CD1c-positive myeloid dendritic cell (primary cell): ENCODE measurements at regions not wholly inside any gene's neighbourhood (a gene's known extent, or its start where the extent isn't known, plus 50 kb on each side); places are given as distances from the start of the nearest gene placed in this dataset.

Experiments
- DNase-seq: peaks from one replicate; pipeline ENCODE4 v3.0.0-alpha.2; 2016; ENCODE audit errors: extremely low spot score

- no peak for DNase-seq
Observed at GRCh38 chr16:79833559-79833958, 233.0 kb upstream of the MAF start.

DNA sequence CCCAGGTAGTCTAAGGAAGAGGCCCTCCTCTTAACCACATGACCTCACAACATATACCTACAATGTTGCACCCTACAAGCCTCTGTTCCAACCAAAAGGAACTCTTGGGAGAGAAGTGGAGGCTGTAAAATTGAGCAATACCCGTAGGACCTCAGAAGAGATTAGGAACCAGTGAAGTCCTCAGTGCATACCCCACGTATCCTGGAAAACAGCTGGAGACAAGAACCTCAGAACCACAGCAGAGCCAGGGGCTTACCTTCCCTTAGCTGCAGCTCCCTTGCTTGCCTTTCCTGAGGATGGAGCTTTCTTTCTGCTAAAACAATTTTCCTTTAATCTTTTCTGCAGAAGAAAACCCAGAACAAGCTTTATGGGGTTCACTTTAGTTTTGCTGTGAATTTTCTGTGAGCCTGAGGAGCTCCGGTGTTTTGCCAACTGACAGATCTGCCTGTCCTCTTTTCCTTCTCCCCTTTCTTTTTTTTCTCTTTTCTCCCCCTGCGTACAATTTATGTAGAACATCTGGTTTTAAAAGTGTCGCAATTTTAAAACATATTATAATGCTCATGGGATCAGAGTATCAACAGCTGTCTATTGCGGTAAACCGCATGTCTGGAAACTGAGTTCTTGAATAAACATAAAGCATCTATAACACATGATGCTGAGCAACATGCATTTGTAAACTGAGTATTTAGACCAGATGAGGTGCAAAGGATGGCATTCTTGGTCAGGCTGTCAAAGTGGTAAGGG lies 226.4 kb upstream of the MAF start:
- DNase-seq = no peak

DNA sequence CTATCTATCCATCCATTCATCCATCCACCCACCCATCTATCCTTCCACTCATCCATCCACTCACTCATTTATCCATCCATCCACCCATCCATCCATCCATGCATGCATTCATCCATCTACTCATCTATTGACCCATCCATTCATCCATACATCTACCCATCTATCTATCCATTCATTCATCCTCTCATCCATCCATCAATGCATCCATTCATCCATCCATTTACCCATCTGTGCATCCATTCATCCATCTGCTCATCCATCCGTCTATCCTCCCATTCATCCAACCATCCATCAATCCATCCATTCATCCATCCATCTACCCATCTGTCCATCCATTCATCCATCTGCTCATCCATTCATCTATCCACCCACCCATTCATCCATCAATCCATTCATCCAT lies 224.5 kb upstream of the MAF start:
- DNase-seq = no peak

DNA sequence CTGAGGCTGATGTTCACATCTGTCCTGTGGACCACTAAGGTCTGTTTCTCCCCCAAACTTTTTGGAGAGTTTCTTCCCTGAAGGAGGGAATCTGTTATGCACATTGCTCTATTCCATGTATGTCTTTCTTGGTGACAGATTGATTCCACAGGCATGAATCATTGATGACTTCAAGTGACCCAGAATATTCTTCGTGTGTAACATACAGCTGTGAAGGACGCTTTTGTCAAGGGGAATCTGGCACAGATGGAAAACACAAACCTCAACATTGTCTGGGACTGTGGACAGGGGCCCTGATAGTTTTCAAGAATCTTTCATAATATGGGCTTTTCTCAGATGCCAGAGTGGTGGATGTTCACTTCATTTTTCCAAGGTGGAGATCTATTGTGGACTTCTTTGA lies 223.1 kb upstream of the MAF start:
- DNase-seq = no peak

DNA sequence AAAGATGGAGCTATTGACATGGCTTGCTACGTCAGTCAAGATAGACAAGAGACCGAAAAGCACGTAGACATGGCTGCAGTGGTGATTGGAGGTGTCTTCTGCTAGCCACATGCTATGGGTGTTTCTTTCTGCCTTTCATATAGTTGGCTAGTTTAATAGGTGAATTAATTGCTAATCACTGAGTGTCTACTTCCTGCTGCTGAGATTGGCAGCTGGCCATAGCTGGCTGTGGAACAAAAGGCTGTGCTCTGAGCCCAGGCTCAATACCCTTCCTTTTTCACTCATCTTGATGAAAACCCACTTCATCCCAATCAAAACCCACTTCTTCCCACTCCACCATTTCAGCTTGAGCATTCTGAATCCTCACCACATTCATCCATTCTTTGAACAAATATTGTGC lies 221.4 kb upstream of the MAF start:
- no peak for DNase-seq

- DNase-seq = no peak
Observed at GRCh38 chr16:79816081-79816497, 215.6 kb upstream of the MAF start.

DNA sequence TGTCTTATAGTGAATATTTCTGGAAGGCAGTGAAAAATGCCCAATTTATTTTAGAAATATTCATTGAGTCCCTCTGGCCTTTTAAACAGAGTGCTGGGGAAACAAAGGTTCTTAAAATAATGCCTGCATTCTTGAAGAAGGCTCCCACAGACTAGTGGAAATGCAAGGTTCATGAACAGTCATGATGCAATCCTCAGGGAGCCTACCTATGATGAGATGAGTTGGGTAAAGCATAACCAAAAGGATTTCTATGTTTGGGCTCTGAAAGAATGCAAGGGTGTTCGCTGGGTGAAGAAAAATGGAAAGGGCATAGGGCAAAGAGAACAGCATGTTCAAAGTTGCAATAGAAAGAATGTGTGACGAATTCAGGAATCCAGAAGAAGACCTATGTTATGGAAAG lies 214.5 kb upstream of the MAF start:
- no peak for DNase-seq

GRCh38 chr16:79814124-79814523 lies 213.6 kb upstream of the MAF start:
- DNase-seq = no peak

- no peak for DNase-seq
Observed at GRCh38 chr16:79811541-79811940, 211.0 kb upstream of the MAF start.

DNA sequence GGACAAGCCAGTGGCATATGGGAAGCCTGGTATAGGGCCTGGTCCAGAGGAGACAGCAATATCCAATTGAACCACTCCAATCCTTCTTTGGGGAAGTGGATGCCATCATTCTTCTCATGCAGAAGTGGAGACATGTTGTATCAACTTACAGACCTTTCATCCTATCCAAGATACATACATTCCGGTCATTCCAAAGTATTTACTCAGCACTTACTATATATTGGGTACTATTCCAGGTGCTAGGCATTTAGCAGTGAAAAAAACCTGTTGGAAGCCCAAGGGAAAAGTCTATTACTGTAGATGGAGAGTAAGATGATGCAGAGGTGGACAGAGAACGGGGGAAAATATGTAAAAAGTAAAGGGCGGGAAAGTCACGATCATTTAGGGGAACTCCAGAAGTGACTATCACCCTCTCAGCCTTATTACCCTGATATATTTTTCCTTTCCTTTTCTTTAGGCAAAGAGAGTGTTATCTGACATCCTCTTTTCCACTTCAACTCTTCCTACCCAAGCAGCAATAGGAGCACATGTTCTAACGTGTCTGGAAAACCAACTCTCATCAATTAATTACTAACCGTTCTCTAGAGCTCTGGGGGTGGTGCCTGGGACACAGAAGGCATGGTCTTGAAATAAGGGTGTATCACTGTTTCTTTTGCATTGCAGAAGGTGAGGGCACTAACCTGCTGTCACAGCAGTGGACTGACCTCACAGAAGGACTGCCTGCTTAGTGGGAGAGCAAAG lies 210.1 kb upstream of the MAF start:
- DNase-seq = no peak

DNA sequence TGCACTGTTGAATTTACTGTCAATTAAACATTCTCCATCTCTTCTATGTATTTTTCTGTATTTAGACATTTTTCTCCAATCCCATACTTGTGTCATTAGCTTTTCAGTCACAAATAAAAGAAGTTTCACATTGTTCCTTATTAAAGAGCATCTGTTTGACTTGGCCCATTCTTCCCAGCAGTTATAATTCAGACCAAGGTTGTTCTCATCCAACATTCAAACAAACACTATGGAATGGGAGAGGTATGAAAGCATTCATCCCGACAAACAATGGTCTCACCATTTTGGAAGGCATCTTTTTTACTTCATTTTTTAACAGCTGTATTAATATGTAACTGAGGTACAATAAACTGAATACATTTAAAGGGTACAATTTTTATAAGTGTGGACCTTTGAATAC lies 208.8 kb upstream of the MAF start:
- DNase-seq = no peak

GRCh38 chr16:79808731-79809130 lies 208.2 kb upstream of the MAF start:
- DNase-seq = no peak

DNA sequence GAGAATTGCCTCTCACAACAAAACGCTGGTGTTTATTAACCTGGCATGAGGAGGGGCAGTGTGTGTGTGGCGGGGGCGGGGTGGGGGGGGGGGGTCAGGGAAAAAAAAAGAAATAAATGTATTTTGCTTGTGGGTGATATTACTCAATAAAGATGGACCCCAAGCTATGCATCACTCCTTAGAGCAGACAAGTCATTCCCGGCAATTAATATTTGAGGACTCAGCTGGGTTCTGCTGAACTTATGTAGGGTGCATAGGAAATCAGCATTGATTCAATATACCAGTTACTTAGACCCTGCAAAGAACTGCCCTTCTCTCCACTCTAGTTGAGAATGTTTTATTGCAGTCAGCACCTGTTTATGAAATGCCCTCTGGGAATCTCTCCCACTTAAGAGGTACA lies 206.2 kb upstream of the MAF start:
- no peak for DNase-seq

GRCh38 chr16:79805621-79806020 lies 205.1 kb upstream of the MAF start:
- DNase-seq = no peak

DNA sequence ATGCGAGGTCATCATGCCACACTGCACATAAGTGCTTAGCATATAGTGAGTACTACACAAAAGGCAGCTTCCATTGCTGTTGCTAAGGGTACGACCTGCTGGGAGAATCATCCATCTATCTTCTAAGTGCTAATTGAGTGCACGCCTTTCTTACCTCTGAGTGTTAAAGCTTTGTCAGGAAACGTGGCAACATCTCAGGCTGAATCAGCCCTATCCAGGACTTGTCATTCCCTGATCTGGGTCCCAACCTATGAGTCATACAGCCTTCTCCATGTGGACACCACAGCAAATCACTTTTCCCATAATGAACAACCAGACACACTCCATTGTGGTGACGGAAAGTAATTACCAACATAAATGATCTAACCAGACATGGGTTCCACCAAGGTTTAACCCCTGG lies 201.1 kb upstream of the MAF start:
- DNase-seq = no peak

DNA sequence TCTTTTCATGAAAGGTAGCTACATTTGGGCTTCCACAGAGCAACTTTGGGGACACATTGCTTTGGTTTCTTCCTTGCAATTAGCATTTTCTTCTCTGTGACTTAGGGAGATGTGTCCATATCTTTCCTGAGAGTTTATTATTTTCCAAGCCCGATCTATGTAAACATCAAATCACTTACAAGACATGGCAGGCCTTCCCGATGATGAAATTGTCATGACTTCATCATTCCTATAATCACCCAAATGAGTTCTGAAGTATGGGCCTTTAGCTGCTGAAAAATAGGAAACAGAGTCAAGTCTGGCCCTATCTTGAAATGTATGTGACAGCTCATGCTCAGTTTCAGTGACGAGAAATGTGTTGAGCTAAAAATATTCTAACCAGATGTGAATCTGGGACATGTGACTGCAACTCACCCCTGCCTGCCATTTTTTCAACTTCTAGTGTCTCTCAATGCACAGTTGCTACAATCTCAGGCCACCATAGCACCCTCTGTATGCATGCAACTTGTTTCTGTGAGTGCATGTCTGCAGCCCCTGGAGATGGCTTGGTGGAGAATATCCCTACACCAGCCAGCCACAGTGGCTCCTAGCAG lies 199.6 kb upstream of the MAF start:
- DNase-seq = no peak

DNA sequence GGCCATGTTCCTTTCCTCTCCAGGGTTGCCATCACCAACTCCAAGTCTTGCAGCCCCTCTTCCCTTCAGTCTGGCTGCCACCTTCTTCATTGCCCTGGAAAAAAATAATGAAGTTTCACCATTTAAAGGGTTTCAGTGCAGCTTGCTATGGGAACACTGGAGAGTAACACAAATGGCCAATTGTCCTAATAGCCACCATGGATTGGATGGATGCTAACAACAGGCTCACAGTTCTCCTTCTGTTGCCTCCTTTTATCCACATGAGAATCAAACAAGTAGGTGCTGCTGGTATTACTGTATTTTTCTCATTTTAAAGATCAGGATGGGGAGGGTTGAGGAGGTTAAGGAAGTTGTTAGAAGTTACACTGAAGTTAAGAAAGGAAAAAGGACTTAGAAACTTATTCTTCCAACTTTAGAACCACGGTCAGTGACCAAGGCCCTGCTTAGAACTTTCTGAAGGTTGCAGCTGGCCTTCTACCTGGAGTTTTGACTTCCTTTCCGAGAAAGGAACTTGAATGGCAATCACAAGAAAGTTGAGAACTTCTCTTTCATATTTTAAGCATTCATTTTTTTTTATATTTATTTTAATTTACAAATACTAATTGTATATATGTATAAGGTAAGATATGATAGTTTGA lies 198.0 kb upstream of the MAF start:
- DNase-seq = no peak

DNA sequence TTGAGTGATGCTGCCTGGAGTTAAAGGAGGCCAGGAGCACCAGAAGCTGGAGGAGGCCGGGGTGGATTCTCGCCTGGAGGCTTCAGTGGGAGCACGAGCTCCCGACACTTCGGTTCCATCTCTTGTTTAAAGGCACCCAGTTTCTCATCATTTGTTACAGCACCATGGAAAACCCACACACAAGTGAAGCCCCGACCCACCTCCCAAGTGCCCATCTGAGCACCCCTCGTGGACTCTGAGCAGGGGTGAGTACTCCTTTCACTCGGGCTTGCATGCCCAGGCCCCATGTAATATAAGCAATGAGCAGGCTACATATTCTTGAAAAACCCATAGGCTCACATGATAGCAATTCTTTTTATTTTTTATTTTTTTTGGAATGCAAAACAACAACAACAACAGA lies 196.9 kb upstream of the MAF start:
- no peak for DNase-seq

DNA sequence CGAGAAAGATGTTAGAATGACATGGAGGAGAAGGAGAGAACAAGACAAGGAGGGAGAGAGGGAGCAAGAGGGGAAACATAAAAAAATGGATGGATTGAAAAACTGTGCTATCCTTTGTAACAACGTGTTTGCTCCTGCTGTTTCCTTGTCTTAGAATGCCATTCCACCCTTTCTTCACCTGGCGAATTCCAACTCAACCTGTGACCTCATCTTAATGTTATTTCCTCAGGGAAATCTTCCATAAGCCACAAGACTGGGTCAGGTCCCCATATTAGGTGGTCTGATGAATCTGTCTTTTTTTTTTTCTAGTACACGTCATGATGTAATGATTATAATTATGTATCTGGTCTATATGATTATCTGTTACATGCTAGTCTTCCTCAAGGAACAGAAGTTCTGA lies 195.0 kb upstream of the MAF start:
- DNase-seq = no peak

DNA sequence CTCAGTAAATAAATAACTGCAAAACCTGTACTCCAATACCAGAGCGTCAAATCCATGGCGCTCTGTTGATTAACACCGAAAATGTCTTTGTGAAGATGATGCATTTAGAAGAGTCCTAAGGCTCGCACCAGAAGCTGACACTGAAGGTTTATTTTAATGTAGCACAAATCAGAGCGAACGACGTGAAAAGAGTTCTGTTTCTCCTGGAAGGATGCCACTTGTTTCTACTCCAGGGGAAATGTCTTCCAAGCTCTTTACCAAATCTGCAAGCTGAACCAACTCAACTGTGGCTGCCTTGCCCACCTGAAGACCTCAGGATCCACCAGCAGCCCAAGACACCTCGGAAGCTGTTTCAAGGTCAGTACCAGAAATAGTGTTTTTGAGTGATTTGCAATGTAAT lies 194.4 kb upstream of the MAF start:
- no peak for DNase-seq

GRCh38 chr16:79792664-79793351 lies 192.3 kb upstream of the MAF start:
- no peak for DNase-seq

- DNase-seq = no peak
Observed at GRCh38 chr16:79792076-79792475, 191.5 kb upstream of the MAF start.
